GM12872 (cell line): ENCODE measurements at regions not wholly inside any gene's neighbourhood (a gene's known extent, or its start where the extent isn't known, plus 50 kb on each side); places are given as distances from the start of the nearest gene placed in this dataset.

Experiments
- CTCF ChIP-seq: IDR thresholded peaks from 3 replicates; pipeline ENCODE4 v1.5.1; 2011; ENCODE audit warnings: low read depth, mild to moderate bottlenecking, low read length, moderate library complexity; ENCODE audit not compliant: insufficient read depth

DNA sequence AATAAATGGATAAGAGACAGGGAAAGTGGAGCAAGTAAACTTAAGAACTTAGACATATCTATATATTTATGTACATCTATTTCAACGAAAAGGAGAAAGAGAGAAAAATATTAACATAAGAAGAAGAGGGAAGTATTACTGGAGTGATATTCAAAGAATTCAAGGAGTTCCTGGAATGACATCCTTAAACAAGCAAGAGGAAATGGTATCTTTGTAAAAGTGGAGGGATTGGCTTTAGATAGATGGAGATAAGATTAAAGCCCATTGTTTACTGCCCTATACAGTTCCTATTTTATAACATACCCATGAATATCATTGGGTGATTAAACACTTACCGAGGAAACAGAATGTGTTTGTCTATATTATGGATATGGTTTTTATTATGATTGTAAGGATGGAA is 1036.3 kb downstream of the TTLL7 start:
- TF ChIP-seq CTCF: no peak

DNA sequence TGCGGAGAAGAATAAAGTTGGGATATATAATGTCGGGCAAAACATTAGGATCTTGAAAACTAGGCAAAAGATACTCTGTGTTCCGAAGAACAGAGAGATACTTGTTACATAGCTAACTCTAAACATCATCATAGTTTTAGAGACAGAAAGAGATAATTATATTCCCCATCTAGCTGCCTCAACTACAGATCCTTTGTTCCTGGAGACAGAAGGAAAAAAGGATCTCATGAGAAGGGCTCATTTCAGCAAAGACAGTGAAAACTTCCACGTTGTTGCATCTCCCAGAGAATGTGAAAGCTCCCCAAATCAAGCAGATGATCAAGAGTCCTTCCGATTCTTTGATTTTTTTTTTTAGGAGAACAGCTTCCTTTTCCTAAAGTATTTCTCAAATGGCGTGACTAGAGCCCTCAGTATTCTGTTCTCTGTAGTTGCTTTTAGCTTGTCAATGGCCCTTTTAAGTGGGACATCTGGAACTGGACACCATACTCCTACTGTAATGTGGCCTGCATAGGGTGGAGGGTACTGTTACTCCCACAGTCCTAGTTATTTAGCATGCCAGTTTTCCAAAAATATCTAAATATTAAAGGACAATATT is 1048.2 kb downstream of the TTLL7 start:
- no peak for TF ChIP-seq CTCF

DNA sequence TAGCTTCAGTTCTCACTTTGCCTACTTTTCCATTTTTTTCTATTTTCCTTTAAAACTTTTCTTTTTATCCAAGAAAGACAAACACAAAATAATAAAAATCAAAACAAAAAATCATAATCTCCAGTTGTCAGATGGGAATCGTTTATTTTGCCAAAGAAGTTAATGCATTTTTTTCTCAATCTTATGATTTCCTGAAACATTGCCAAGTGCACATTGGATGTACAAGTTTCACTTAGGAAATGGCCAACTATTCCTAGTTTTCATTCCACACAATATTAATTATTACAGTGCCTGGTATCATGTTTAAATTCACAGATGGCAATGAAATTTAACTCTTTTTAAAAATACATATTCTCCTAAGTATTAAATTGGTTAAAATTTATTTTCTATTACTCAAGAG is 1050.5 kb downstream of the TTLL7 start:
- TF ChIP-seq CTCF: no peak

DNA sequence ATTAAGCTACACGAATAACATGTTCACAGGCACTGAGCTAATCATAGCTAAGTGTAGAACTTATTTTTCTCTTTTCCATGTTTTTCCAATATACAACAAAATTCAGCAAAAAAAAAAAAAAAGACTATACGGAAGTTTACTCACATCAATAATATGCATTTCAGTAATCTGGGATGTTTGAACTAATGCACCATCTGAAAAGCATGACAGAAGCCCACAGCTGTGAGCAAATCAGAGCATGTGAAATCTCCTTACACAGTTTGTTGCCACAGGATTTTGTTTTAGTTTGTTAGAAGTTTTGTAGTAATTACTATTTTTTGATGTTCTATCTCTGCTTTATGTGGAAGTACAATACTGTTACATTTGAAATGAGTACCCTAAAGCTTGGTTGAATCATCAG is 1051.7 kb downstream of the TTLL7 start:
- no peak for TF ChIP-seq CTCF

GRCh38 chr1:82946096-82946605 is 1052.8 kb downstream of the TTLL7 start:
- TF ChIP-seq CTCF: no peak

DNA sequence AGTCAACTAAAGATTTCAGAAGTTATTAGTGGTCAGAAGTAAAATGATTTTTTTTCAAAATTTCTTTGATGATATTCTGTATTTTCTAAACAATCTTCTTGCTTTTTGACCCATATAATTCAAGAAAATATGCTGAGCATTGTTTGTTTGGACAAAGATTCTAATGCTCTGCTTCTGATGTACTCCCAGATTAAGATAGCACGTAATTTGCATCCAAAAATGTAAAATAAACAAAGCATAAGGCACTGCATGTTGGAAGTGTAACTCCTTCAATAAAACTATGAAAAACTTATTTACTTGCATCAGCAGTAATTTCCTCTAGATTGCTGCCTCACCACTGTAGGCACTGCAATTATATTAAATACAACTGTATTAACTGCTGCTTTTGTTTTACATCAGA is 1054.1 kb downstream of the TTLL7 start:
- no peak for TF ChIP-seq CTCF

DNA sequence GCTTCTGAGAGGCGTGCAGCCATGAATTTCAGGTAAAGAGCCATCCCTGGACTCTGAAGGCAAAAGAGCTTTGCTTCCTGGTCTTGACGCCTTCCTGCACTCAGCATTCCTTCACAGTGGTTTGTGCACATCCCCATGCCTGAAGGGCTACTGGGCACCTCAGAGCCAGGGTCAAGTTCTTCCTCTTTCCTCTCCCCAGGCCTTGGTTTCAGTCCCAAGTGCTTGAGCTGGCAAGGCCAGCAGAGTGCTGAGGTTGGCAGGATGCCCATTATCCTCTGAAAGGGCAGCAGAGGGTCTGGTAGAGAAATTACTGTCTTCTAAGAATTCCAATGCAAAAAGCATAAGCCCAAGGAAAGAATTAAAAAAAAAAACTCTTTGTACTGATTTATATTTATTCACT is 1064.9 kb downstream of the TTLL7 start:
- no peak for TF ChIP-seq CTCF
